Esophagus squamous epithelium (tissue), 5 donors: ENCODE measurements at regions not wholly inside any gene's neighbourhood (a gene's known extent, or its start where the extent isn't known, plus 50 kb on each side); places are given as distances from the start of the nearest gene placed in this dataset.
"Not testable (repeated sequence)": the region's sequence is repeated elsewhere in the genome, so short reads cannot be mapped to it uniquely, and the experiment has no call there.

Experiments
- DNase-seq: peaks from one replicate; lab custom pipeline; 2025; lab: John Stamatoyannopoulos, UW
- H3K27ac ChIP-seq, 4 donors: fragments of 200-600 bp; sonication (generic); one replicate each; pipeline ENCODE4 v1.5.1; 2016 to 2019; ENCODE audit warnings: mild to moderate bottlenecking in 1 of 4
- H3K27me3 ChIP-seq, 4 donors: fragments of 200-600 bp; sonication (generic); 1 replicate in 3 of 4; 2 replicates in 1 of 4; pipeline versions ENCODE4 v1.5.1 to v1.6.0; 2017 to 2021; ENCODE audit warnings: antibody characterized with exemption in 1 of 4
- H3K36me3 ChIP-seq, 3 donors: fragments of 200-600 bp; sonication (generic); one replicate each; pipeline ENCODE4 v1.5.1; 2016 to 2019
- H3K4me1 ChIP-seq, 3 donors: fragments of 200-600 bp; sonication (generic); one replicate each; pipeline ENCODE4 v1.5.1; 2017 to 2019
- H3K4me3 ChIP-seq, 4 donors: fragments of 200-600 bp; sonication (generic); 1 replicate in 3 of 4; 2 replicates in 1 of 4; pipeline ENCODE4 v1.5.1; 2016 to 2019; ENCODE audit warnings: mild to moderate bottlenecking in 2 of 4, moderate library complexity in 1 of 4
- H3K9me3 ChIP-seq, 3 donors: fragments of 200-600 bp; sonication (generic); one replicate each; pipeline ENCODE4 v1.5.1; 2016 to 2019
- CTCF ChIP-seq, 6 experiments: fragments of 450-650 bp in 4 of 6; fragments of 200-600 bp in 2 of 6; sonication (generic) in 2 of 6; IDR thresholded peaks; one replicate each; pipeline ENCODE4 v1.5.1; 2016 to 2019; ENCODE audit warnings: antibody characterized with exemption in 6 of 6, mild to moderate bottlenecking in 4 of 6, moderate library complexity in 4 of 6
- POLR2A ChIP-seq, 4 donors: fragments of 450-650 bp; IDR thresholded peaks; one replicate each; pipeline ENCODE4 v1.6.1; 2017; ENCODE audit warnings: antibody characterized with exemption in 4 of 4, mild to moderate bottlenecking in 4 of 4, moderate library complexity in 3 of 4
- WGBS, 2 donors: methylation state at CpG; one replicate each; pipeline ENCODE4 v1.1.5; 2018; 5-methylcytosine and 5-hydroxymethylcytosine counted together
- intact Hi-C: fragments of 100-400 bp; cut with DNase I; formaldehyde crosslinking; loops from one replicate; pipeline ENCODE4 v1.15.0; 2022
- donor health status: DM: yes; HTN: yes; CAD: no.

- no peak for DNase-seq
- Histone ChIP-seq H3K4me3 (no peak overlapping the region), H3K9me3 (no peaks in the 10 kb centered on the region), H3K4me1 (no peaks in the 10 kb centered on the region), H3K27ac (no peak overlapping the region), H3K36me3 (no peaks in the 10 kb centered on the region), H3K27me3 (no peaks in the 10 kb centered on the region)
- 85 to 95% methylated on average over 1 of the region's 1 CpG for WGBS, 2 donors
- TF ChIP-seq CTCF (IDR thresholded peaks at IDR 0.05) = no peak
- TF ChIP-seq POLR2A (IDR thresholded peaks at IDR 0.05) = no peak
- intact Hi-C loops = no loop called here
Observed at GRCh38 chr4:17020451-17020850, 122.0 kb upstream of the LDB2 start.

DNA sequence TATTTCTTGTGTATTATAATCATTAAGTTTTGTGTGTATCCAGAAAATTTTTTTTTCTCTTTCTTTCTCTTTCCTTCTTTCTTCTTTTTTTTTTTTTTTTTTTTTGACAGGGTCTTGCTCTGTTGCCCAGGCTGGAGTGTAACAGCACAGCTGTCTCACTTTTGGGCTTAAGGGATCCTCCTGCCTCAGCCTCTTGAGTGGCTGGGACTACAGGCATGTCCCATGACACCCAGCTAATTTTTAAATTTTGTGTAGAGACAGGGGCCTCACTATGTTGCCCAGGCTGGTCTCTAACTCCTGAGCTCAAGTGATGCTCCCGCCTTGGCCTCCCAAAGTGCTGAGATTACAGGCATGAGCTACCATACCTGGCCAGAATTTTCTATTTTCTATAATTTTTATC, 120.2 kb upstream of the LDB2 start:
- DNase-seq, H3K27me3 ChIP-seq, intact Hi-C loops, H3K27ac ChIP-seq, H3K4me1 ChIP-seq, H3K9me3 ChIP-seq, H3K4me3 ChIP-seq, H3K36me3 ChIP-seq: not testable (repeated sequence)
- 88 to 92% methylated on average over 1 of the region's 1 CpG for WGBS, 2 donors

- Histone ChIP-seq H3K27me3 (no peaks in the 10 kb centered on the region), H3K4me3 (no peak overlapping the region), H3K27ac (no peak overlapping the region), H3K9me3 (no peaks in the 10 kb centered on the region), H3K36me3 (no peaks in the 10 kb centered on the region), H3K4me1 (no peaks in the 10 kb centered on the region)
- WGBS, 2 donors = 64 to 73% methylated on average over 3 of the region's 3 CpGs
- no peak for TF ChIP-seq POLR2A (IDR thresholded peaks at IDR 0.05)
- TF ChIP-seq CTCF (IDR thresholded peaks at IDR 0.05) = no peak
- no peak for DNase-seq
- intact Hi-C loops = no loop called here
Observed at GRCh38 chr4:17018013-17018412, 119.6 kb upstream of the LDB2 start.

GRCh38 chr4:17013382-17014006, 115.0 kb upstream of the LDB2 start:
- DNase-seq = no peak
- Histone ChIP-seq H3K27me3 (no peaks in the 10 kb centered on the region), H3K9me3 (no peaks in the 10 kb centered on the region), H3K4me3 (no peak overlapping the region), H3K36me3 (no peaks in the 10 kb centered on the region), H3K27ac (no peak overlapping the region), H3K4me1 (no peaks in the 10 kb centered on the region)
- TF ChIP-seq CTCF (IDR thresholded peaks at IDR 0.05) (no peak), POLR2A (IDR thresholded peaks at IDR 0.05) (no peak)
- WGBS, 2 donors = 79 to 100% methylated on average over 3 to 4 of the region's 4 CpGs
- intact Hi-C loops = no loop called here

DNA sequence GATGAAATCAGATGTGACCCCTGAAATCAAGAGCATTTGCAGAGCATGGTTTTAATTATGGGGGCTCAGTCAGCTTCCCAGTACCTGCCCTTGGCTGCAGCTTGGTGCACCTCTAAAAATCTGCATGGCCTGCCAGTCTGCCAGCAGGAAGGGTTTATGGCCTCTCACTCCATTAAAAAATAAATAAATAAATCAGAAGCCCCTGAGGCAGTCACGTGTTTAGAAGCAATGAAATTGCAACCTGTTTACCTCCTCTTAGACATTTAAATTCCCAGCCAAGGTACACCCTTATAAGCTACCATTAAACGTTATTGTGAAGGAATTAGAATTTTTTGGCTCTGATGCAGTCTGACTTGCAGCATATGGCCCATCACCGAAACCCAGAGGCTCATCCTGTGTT, 114.0 kb upstream of the LDB2 start:
- no peak overlapping the region for H3K4me3 ChIP-seq
- no peaks in the 10 kb centered on the region for H3K36me3 ChIP-seq
- TF ChIP-seq POLR2A (IDR thresholded peaks at IDR 0.05) = no peak
- WGBS, 2 donors = 65 to 69% methylated on average over 3 of the region's 3 CpGs
- H3K27ac ChIP-seq = no peak overlapping the region
- DNase-seq = no peak
- no peaks in the 10 kb centered on the region for H3K9me3 ChIP-seq
- H3K27me3 ChIP-seq = no peaks in the 10 kb centered on the region
- H3K4me1 ChIP-seq = no peaks in the 10 kb centered on the region
- intact Hi-C loops = no loop called here

DNA sequence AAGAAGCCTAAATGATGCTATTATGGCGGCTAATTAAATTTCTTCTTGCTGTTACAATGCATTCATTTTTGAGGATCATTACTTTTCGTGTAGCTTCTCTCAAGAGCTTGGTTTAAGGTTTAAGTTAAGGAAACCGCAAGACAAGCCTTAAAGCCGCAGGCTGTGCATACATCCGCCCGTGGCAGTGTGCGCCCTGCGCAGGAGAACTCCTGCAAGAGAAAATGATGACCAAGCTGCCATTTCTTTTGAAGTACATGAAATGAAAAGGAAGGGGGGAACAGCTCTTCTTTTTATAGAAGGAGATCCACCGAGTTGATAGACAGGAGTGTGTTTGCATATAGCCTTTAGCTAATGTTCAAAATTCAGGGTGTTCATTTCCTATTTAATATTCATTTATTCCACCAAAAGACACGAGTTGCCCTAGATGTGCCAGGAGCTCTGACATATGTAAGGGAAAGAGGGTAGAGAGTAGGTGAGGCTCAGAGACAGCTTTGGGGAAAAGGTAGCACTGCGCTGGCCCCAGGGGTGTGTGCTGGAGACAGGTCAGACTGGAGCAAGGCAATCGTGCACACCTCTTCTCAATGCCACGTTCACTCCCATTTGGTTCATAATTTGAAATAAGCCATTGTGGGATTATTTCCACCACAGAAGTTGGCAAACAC, 112.1 kb upstream of the LDB2 start:
- no peaks in the 10 kb centered on the region for H3K4me1 ChIP-seq
- H3K27me3 ChIP-seq = no peaks in the 10 kb centered on the region
- no peak for TF ChIP-seq POLR2A (IDR thresholded peaks at IDR 0.05)
- TF ChIP-seq CTCF (IDR thresholded peaks at IDR 0.05) = no peak
- intact Hi-C loops = no loop called here
- 83 to 89% methylated on average over 13 of the region's 13 CpGs for WGBS, 2 donors
- no peak for DNase-seq
- H3K36me3 ChIP-seq = no peaks in the 10 kb centered on the region
- no peak overlapping the region for H3K4me3 ChIP-seq
- no peaks in the 10 kb centered on the region for H3K9me3 ChIP-seq
- no peak overlapping the region for H3K27ac ChIP-seq
